ENCODE measurements at regions not wholly inside any gene's neighbourhood (a gene's known extent, or its start where the extent isn't known, plus 50 kb on each side); places are given as distances from the start of the nearest gene placed in this dataset.

DNA sequence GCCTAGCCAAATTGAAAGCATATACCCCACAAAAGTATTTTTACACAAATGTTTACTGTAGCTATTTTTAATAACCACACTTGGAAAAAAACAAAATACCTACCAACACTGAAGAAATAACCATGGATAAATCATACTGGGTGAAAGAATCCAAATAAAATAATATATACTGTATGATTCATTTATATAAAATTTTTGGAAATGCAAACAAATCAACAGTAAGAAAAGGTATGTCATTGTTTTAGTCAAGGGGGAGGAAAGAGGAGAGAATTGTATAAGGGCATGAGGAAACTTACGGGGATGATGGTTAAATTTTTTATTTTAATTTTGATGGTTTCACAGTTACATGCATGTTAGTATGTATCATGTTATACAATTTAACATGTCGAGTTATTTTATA, 557.8 kb downstream of the TECRL start:
- TF ChIP-seq, protein P1, sequence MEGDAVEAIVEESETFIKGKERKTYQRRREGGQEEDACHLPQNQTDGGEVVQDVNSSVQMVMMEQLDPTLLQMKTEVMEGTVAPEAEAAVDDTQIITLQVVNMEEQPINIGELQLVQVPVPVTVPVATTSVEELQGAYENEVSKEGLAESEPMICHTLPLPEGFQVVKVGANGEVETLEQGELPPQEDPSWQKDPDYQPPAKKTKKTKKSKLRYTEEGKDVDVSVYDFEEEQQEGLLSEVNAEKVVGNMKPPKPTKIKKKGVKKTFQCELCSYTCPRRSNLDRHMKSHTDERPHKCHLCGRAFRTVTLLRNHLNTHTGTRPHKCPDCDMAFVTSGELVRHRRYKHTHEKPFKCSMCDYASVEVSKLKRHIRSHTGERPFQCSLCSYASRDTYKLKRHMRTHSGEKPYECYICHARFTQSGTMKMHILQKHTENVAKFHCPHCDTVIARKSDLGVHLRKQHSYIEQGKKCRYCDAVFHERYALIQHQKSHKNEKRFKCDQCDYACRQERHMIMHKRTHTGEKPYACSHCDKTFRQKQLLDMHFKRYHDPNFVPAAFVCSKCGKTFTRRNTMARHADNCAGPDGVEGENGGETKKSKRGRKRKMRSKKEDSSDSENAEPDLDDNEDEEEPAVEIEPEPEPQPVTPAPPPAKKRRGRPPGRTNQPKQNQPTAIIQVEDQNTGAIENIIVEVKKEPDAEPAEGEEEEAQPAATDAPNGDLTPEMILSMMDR (conservative IDR thresholded peaks at IDR 0.05; ENCODE audit: low read length): no peak
- no peak for TF ChIP-seq EZH2phosphoT487 (IDR thresholded peaks at IDR 0.05; ENCODE audit: borderline replicate concordance, low read depth, low read length)

All from OCI-LY7 (cell line).